HG03565 (cell line): ENCODE measurements at regions not wholly inside any gene's neighbourhood (a gene's known extent, or its start where the extent isn't known, plus 50 kb on each side); places are given as distances from the start of the nearest gene placed in this dataset.
"Not testable (repeated sequence)": the region's sequence is repeated elsewhere in the genome, so short reads cannot be mapped to it uniquely, and the experiment has no call there.

Experiments used
- ATAC-seq: cut with Tn5 transposase; IDR thresholded peaks from one replicate; pipeline ENCODE4 v1.9.1; 2021; ENCODE audit warnings: mild to moderate bottlenecking, moderate library complexity; ENCODE audit not compliant: unreplicated experiment

DNA sequence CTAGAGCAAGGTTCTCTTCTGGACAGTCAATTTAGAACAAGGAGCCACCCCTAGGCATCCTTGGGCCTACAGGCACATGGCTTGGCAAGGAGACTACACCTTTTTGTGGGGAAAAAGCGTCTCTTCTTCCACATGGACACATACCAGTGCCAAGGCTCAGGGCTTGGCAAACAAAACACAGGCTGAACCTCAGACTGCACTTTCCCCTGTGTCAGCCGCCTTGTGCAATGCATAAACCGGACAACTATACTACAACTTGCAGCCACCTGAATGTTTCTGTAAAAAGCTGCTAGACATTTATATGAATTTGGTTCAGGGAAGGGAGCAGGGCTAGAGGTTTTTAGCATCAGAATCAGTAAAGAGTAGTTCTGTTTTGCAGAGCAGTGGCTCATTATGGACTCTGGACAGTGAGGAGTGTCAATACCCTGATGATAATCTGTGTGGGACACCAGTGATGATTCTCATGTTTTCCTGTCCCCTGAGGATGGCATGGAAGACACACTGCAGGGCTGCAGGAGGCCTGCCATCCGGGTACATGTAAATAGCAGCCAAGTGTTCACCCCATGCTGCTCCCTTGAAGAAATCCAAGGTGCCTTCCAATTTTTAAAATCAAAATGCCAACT is 118.9 kb downstream of the GATA3 start:
- no peak for ATAC-seq

DNA sequence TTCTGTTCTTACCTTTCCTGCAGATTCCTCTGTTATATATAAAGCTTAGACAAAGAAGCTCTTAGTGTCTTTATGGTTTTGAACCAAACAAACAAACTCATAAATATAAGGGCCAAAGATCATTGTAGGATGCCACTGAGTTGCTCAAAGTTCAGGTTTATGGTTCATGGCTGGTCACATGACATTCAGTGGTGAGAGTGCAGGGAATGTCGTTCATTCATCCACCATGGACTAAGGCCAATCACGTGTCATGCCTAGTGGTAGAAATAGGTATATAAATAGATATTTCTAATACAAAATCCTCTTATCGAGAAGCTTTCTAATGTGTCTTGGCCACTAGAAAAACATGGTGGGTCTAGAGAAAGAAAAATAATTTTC is 119.4 kb downstream of the GATA3 start:
- ATAC-seq: no peak

DNA sequence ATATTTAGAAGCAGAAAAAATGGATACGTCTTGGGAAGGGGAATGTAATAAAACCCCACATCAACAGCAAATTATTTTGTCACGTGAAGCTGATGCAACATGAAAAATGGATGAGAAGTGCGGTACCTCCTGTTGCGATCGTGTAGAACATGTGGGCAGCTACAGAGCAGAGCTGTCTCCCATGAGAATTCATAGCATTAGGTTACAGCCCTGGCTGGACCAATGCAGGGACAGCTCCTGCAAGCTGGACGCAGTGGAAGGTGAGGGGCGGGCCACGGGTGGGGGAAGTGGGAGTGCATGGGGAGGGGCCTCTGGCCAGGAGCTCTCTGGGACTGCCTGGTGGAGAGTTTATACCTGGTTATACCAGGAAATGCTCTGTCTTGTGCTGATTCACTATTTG is 120.3 kb downstream of the GATA3 start:
- no peak for ATAC-seq

DNA sequence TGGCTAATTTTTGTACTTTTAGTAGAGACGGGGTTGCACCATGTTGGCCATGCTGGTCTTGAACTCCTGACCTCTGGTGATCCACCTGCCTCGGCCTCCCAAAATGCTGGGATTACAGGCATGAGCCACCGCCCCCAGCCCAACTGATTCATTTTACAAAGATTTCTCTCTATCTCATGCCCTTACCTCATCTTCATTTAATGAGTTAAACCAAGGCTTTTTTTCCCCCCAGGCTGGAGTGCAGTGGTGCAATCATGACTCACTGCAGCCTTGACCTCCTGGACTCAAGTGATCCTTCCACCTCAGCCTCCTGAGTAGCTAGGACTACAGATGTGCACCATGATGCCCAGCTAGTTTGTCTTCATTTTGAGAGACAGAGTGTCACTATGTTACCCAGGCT is 123.0 kb downstream of the GATA3 start:
- ATAC-seq: not testable (repeated sequence)

DNA sequence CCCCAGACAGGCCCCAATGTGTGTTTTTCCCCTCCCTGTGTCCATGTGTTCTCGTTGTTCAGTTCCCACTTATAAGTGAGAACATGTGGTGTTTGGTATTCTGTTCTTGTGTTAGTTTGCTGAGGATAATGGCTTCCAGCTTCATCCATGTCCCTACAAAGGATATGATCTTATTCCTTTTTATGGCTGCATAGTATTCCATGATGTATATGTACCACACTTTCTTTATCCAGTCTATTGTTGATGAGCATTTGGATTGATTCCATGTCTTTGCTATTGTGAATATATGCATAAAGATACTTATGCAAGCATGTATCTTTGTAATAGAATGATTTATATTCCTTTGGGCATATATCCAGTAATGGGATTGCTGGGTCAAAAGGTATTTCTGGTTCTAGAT is 125.3 kb downstream of the GATA3 start:
- ATAC-seq: not testable (repeated sequence)

DNA sequence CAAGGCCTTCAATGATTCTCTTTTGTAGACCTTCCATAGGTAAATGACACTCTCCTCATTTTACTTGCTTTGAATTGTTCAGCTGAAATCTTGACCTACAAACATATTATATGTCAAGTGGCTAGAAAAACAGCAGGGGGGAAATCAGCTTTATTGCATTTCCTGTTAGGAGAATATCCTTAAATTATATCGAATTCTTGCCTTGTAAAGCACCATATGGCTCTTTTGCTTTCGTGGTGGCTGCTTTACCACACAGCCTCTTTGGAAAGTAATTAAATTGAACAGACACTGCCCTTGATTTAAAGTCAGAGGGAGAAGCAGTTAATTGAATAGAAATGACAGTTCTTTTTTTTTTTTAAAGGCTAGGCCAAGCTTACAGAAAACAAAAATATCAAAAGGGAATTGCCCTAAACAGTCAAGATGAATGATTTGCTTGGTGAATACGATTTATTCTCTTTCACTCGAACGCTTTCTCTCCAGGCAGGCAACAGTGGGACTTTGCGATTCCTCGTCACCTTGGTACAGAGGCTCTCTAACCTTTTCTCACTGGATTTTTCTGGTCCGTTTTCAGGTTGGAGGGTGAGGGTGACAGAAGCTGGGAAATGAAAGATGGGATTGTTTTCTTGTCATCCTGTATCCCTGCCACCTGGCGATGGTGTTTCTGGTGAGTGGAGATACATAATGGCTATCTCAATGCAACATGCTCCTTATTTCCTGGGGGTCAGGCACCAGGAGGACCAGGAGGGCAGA is 126.0 kb downstream of the GATA3 start:
- ATAC-seq: no peak

DNA sequence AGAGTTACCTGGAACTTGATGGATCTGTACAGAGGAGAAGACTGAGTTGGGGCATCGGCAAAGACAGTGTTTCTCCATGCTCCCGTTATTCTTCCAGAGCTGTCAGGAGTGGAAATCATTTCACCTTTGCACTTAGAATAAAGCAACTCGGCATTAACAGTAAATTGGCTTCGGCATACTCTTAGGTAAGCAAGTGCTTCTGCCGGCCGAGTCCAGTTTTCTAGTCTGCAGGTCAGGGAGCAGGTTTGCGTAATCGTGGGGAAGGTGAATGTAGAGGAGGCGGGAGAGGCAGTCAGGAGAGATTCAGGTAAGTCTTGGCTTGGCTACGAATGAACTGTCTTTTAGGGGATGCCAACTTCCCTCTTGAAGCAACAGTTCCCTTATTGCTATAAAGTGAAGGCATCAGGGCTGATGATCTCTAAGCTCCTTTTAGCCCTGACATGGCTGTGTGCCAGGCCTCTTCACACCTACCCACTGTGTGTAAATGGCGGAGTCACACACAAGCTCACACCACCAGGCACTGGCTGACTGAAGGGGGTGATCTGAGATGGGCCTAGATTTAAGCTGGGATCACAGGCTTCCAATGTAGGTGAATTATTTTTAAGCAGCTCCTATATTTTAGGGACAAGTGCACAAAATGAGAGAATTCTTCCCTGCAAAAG is 127.1 kb downstream of the GATA3 start:
- ATAC-seq: no peak

DNA sequence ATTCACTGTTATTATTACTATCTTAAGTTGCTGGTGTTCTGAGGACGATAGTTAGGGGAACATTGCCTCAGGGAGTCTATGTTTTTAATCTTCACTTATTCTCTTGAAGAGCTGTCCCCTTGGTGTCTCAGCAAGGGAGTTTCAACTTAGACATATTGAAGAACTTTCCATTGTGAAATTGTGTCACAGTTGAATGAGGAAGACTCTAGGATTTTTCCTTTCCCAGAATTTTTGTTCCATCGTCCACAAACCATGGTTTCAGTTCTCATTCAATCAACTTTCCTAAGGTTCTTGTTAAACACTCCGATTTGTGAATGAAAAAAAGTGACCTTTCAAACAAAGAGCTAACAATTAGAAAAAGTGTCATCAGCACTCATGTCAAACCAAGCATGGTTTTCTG is 128.3 kb downstream of the GATA3 start:
- no peak for ATAC-seq

DNA sequence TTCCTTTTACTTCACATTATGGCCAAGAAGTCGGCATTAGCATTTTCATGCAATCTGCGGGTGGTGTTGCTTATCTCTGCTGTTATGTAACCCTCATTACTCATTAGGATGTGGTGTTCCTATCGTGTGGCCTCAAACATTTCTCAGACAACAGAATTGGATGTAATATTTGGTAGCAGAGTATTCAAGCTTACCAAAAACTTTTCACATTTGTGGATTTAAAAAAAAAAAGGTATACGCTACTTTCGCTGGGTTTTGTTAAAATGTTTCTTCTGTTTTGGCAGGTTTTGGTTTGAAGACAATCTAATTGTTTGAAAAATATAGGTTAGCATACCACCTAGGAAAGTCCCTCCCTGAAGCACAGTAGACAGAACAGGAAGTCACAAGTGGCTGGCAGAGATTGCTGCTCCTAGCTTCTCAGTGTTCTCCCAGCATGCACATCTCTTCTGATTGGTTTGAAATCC is 128.8 kb downstream of the GATA3 start:
- ATAC-seq: peak; percentile 81

DNA sequence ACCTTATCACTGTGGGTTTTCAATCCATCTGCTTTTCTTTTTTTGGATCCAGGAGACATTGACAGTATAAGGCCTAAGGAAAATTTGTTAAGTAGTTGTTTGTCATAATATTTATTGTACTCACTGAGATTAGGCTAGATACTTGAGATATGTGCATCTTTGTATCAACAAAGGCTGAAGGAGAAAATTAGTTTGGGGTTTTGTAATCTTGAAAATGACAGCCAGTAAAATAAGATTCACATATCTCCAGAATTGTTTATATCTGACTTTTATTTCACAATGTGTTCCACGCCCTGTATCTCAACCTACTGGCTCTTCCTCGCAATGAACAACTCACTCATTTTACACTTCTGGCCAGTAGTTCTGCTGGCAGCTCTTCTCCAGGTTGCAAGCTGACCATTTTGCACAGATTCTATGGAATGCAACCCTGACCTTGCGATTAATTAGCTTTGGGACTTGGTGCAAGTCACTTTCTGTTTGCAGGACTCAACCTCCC is 132.7 kb downstream of the GATA3 start:
- ATAC-seq: no peak

DNA sequence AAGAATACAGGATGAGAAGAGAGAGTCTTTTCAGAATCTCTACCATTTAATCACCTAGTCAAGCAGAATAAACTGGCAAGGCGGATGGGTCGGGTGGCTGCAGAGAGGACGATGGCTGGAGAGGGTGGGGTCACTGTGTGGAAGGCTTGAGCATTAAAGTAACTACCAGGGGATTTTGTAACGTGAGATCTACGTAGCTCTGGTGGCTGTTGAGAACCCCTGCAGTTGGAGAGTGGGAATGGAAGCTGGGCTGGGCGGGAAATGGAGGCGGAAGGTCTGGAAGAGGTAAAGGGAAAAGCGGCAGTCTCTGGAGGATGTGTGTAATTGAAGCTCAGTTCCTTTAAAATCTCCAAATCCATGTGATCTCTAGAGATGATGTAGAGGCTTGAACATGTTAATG is 135.0 kb downstream of the GATA3 start:
- no peak for ATAC-seq

DNA sequence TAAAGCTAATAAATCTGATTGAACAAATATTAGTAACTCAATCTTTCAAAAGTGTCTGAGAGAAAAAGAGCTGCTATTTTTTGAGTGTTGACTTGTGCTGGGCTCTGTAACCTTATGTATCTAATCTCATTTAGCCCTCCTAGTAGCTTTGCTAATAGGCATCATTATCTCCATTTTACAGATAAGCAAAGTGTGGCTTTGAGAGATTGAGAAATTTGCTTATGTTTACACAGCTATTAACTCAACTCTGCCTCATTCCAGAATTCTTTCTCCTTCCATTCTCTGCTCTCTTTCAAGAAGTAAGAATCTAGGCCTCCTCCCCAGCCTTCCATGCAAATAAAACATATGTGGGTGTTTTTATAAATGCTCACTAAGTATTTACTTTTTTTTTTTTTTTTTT is 137.8 kb downstream of the GATA3 start:
- no peak for ATAC-seq

DNA sequence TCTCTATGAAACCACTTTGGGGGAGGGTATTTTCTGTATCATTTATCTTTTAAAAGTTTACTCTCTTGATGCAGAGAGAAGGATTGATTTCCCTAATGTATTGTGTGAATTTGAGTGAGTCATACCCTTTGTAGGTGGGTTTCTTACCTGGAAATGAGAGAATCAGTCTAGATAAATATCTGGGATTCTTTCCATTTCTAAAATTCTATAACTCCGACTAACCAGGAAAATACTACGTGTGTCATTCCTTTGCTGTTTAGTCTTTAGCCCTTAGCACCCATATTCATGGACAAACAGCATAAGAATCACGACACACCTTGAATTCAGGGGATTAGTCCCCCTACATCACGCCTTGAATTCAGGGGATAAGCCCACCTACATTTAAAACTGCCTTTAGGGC is 139.1 kb downstream of the GATA3 start:
- ATAC-seq: no peak

DNA sequence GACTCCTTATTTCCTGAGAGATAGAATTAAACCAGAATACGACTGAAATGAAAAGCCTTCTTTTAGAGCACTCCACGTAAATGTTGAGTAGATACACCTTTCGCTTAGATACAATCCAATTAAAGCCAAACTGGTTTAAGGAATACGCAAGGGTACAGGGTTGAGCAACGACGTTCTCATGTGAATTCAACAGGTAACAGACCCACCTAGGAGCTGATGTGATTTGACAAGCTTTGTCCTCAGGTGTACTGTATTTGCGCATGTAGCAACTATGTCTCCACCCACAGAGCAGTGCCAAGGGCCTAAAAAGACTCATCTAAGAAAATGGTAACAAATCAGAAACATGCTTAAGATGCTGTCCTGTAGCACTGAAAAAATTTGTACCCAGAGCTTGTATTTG is 139.6 kb downstream of the GATA3 start:
- no peak for ATAC-seq

DNA sequence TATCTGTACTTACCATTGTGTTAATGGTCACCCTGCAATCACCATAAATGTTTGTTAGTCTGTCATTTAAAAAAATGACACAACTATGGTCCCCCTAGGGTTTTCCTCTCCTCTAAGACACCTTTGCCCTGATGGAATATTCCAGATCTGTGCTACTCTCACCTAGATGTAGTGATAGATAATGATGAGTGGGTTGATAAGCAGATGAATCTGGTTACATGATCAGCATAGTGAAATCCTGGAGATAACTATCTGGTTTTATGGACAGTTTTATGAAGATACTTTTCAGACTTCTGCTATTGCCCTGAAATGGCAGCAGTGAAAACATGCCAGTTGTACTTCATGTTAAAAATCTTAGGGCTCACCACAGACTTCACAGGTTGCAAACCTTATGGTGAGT is 152.4 kb downstream of the GATA3 start:
- no peak for ATAC-seq

DNA sequence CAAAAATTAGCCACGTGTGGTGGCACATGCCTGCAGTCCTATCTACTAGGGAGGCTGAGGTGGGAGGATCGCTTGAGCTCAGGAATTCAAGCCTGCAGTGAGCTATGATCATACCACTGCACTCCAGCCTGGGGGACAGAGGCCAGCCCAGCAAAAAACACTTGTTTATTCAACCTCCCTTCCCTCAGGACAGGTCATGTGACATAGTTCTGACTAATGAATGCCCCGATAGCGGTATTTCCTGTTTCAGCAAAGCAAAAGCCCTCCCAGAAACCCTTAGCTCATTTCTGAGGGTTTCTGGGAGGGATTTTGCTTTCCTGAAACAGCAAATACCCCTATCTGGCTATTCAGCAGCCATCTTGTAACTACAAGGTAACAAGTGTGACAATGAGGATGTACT is 157.1 kb downstream of the GATA3 start:
- no peak for ATAC-seq

DNA sequence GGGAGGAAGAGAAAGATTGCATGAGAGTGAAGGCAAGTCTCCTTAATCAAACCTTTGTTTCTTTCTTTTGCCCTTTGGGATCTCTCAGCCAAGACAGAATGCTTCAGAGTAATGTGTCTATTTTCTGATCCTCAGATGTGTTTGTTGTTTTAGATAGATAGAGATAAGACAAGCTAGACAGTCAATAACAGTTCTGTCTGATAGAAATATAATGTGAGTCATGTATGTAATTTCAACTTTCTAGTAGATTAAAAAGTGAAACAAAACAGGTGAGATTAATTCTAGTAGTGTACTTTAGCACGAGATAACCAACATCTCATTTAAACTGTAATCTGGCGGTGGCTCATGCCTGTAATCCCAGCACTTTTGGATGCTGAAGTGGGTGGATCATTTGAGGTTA is 159.2 kb downstream of the GATA3 start:
- ATAC-seq: no peak

DNA sequence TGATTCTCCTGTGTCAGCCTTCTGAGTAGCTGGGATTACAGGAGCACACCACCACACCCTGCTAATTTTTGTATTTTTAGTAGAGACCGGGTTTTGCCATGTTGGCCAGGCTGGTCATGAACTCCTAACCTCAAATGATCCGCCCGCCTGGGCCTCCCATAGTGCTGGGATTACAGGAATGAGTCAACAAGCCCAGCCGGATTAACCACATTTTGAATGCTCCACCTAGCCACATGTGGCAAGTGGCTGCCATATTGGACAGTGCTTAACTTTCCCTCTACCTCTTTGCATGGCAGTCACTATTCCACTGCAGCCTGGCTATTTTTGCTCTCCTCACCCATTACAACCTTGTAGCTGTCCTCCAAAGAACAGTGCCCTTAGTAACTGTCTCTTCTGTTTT is 160.1 kb downstream of the GATA3 start:
- ATAC-seq: no peak

DNA sequence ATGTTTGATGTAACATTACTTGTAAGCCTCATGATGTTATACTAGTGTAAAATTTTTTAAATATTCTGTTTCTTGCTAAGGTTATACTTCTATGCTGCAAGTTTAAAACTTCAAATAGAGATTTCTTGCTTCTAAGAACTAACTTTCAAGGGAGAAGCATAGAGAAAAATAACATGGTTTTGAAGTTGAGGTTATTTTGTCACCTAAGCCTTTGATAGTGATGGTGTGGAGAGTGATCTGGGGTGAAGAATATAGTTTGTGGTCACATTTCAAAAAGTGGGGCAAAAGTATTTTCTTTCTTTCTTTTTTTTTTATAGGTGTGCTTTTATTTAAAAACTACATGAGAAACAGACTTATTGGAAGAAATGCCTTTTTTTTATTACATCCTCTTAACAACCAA is 162.4 kb downstream of the GATA3 start:
- no peak for ATAC-seq

DNA sequence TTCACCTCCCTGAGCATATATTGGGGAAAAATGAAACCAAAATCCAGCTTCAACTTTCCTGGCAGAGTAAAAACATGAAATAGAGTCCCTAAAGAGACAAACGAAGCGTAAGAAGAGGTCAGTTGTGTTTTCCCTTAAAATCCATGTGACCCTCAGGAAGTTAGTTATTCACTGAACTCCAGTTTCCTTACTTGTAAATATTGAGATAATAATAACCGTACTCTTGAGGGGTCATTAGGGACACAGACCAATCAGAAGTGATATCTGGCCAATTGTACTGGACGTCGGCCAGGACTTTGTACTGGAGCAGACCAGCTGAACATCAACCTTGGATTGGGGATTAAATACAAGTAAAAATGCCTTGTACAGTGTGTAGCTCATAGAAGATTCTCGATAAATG is 167.0 kb downstream of the GATA3 start:
- no peak for ATAC-seq

DNA sequence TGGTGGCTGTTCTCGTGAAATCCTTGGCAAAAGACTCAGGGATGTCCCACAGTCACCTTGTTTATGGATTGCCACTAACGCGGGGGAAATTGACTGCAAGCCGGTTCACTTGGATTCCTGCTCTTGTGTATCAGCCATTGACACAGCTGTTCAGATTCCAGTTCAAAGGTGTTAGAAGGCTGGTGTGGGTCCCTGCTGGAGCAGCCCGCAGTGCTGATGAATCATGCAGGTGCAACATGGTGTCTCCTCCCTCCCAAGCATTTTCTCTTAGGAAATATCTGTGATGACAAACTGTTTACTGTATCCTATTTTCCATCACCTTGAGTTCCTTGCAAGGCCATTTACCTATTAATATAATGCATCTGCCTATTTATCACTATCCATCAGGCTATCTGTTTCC is 170.1 kb downstream of the GATA3 start:
- ATAC-seq: no peak

DNA sequence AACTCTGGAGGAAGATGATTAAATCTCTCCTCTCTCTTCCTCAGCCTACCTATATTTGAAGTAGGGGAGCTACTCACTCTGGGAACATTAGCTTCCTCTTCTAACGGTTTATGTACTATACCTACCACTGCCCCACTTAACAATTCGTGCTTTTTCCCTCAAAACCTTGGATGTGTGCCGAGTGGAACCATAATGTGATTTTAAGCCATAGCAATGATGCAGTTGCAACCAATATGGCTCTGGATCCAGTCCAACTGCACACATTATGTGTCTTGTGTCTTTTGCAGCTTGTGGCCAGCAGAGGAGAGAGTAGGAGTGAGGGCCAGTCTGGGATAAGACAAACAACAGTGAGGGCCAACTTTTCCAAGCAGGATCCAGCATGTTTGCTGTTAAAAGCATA is 170.7 kb downstream of the GATA3 start:
- no peak for ATAC-seq
